ENCODE measurements at regions not wholly inside any gene's neighbourhood (a gene's known extent, or its start where the extent isn't known, plus 50 kb on each side); places are given as distances from the start of the nearest gene placed in this dataset.

DNA sequence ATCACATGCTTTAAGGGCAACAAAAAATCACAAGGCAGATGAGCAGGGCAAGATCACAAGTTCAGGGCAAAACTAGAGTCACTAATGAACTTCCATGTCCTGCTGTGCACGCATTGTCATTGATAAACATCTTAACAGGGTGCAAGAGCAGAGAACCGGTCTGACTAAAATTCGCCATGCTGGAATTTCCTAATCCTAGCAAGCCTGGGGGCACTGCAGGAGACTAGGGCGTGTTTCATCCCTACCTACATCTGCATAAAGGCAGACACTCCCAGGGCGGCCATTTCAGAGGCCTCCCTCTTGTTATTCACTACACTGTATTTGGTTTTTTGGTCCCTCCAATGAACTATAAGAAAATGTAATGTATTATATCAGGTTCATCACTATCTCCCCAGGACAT, 203.6 kb downstream of the ARHGEF9 start (continued):
- TF ChIP-seq, protein P1, sequence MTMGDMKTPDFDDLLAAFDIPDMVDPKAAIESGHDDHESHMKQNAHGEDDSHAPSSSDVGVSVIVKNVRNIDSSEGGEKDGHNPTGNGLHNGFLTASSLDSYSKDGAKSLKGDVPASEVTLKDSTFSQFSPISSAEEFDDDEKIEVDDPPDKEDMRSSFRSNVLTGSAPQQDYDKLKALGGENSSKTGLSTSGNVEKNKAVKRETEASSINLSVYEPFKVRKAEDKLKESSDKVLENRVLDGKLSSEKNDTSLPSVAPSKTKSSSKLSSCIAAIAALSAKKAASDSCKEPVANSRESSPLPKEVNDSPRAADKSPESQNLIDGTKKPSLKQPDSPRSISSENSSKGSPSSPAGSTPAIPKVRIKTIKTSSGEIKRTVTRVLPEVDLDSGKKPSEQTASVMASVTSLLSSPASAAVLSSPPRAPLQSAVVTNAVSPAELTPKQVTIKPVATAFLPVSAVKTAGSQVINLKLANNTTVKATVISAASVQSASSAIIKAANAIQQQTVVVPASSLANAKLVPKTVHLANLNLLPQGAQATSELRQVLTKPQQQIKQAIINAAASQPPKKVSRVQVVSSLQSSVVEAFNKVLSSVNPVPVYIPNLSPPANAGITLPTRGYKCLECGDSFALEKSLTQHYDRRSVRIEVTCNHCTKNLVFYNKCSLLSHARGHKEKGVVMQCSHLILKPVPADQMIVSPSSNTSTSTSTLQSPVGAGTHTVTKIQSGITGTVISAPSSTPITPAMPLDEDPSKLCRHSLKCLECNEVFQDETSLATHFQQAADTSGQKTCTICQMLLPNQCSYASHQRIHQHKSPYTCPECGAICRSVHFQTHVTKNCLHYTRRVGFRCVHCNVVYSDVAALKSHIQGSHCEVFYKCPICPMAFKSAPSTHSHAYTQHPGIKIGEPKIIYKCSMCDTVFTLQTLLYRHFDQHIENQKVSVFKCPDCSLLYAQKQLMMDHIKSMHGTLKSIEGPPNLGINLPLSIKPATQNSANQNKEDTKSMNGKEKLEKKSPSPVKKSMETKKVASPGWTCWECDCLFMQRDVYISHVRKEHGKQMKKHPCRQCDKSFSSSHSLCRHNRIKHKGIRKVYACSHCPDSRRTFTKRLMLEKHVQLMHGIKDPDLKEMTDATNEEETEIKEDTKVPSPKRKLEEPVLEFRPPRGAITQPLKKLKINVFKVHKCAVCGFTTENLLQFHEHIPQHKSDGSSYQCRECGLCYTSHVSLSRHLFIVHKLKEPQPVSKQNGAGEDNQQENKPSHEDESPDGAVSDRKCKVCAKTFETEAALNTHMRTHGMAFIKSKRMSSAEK (CRISPR knock-in tag; IDR thresholded peaks at IDR 0.05; ENCODE audit: borderline replicate concordance), result no peak
- TF ChIP-seq IRF2 (CRISPR knock-in tag; IDR thresholded peaks at IDR 0.05; ENCODE audit: borderline replicate concordance, low read depth), result no peak
- no peak for TF ChIP-seq ZNF138 (CRISPR knock-in tag; conservative IDR thresholded peaks at IDR 0.05)
- TF ChIP-seq, protein P2, sequence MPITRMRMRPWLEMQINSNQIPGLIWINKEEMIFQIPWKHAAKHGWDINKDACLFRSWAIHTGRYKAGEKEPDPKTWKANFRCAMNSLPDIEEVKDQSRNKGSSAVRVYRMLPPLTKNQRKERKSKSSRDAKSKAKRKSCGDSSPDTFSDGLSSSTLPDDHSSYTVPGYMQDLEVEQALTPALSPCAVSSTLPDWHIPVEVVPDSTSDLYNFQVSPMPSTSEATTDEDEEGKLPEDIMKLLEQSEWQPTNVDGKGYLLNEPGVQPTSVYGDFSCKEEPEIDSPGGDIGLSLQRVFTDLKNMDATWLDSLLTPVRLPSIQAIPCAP (CRISPR knock-in tag; IDR thresholded peaks at IDR 0.05), result no peak
- TF ChIP-seq ZNF423 (CRISPR knock-in tag; IDR thresholded peaks at IDR 0.05), result no peak; the same call in 1 of the 2 replicates
- TF ChIP-seq ATF1 (CRISPR knock-in tag; IDR thresholded peaks at IDR 0.05), result no peak
- no peak for TF ChIP-seq SMAD3 (CRISPR knock-in tag; IDR thresholded peaks at IDR 0.05; ENCODE audit: borderline replicate concordance)
- TF ChIP-seq PRRX2 (CRISPR knock-in tag; IDR thresholded peaks at IDR 0.05), result no peak
- TF ChIP-seq JUN (CRISPR knock-in tag; IDR thresholded peaks at IDR 0.05), result no peak
- TF ChIP-seq CBFB (CRISPR knock-in tag; IDR thresholded peaks at IDR 0.05; ENCODE audit: low read depth), result no peak
- no peak for TF ChIP-seq SOX15 (CRISPR knock-in tag; IDR thresholded peaks at IDR 0.05)
- peak; percentile 56; the same call in 1 of the 2 replicates for TF ChIP-seq TEAD4 (CRISPR knock-in tag; IDR thresholded peaks at IDR 0.05)
- no peak for TF ChIP-seq E2F1 (CRISPR knock-in tag; IDR thresholded peaks at IDR 0.05)
- TF ChIP-seq ELF4 (CRISPR knock-in tag; IDR thresholded peaks at IDR 0.05; ENCODE audit: low read depth), result no peak
- TF ChIP-seq AR (CRISPR knock-in tag; IDR thresholded peaks at IDR 0.05), result no peak
- TF ChIP-seq CREM (CRISPR knock-in tag; IDR thresholded peaks at IDR 0.05), result no peak
- no peak for TF ChIP-seq ZBTB21 (CRISPR knock-in tag; IDR thresholded peaks at IDR 0.05; ENCODE audit: borderline replicate concordance)
- TF ChIP-seq NR2C2 (CRISPR knock-in tag; IDR thresholded peaks at IDR 0.05), result no peak
- TF ChIP-seq JAZF1 (CRISPR knock-in tag; IDR thresholded peaks at IDR 0.05), result no peak
- no peak for TF ChIP-seq RELA (CRISPR knock-in tag; IDR thresholded peaks at IDR 0.05; ENCODE audit: borderline replicate concordance)
- TF ChIP-seq CDX4 (CRISPR knock-in tag; IDR thresholded peaks at IDR 0.05; ENCODE audit: borderline replicate concordance), result no peak
- no peak for TF ChIP-seq FOXJ3 (CRISPR knock-in tag; IDR thresholded peaks at IDR 0.05; ENCODE audit: borderline replicate concordance)
- TF ChIP-seq RORB (CRISPR knock-in tag; IDR thresholded peaks at IDR 0.05), result no peak
- peak; percentile 83; the same call in 1 of the 2 replicates for TF ChIP-seq TEAD1 (CRISPR knock-in tag; IDR thresholded peaks at IDR 0.05)
- no peak for TF ChIP-seq GTF2I (CRISPR knock-in tag; conservative IDR thresholded peaks at IDR 0.05)
- TF ChIP-seq FOXK1 (CRISPR knock-in tag; IDR thresholded peaks at IDR 0.05), result no peak
- TF ChIP-seq, protein P3, sequence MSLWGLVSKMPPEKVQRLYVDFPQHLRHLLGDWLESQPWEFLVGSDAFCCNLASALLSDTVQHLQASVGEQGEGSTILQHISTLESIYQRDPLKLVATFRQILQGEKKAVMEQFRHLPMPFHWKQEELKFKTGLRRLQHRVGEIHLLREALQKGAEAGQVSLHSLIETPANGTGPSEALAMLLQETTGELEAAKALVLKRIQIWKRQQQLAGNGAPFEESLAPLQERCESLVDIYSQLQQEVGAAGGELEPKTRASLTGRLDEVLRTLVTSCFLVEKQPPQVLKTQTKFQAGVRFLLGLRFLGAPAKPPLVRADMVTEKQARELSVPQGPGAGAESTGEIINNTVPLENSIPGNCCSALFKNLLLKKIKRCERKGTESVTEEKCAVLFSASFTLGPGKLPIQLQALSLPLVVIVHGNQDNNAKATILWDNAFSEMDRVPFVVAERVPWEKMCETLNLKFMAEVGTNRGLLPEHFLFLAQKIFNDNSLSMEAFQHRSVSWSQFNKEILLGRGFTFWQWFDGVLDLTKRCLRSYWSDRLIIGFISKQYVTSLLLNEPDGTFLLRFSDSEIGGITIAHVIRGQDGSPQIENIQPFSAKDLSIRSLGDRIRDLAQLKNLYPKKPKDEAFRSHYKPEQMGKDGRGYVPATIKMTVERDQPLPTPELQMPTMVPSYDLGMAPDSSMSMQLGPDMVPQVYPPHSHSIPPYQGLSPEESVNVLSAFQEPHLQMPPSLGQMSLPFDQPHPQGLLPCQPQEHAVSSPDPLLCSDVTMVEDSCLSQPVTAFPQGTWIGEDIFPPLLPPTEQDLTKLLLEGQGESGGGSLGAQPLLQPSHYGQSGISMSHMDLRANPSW (CRISPR knock-in tag; conservative IDR thresholded peaks at IDR 0.05; ENCODE audit: low read depth), result no peak
- no peak for TF ChIP-seq FOXP1 (CRISPR knock-in tag; IDR thresholded peaks at IDR 0.05; ENCODE audit: borderline replicate concordance)
- TF ChIP-seq, protein P4, sequence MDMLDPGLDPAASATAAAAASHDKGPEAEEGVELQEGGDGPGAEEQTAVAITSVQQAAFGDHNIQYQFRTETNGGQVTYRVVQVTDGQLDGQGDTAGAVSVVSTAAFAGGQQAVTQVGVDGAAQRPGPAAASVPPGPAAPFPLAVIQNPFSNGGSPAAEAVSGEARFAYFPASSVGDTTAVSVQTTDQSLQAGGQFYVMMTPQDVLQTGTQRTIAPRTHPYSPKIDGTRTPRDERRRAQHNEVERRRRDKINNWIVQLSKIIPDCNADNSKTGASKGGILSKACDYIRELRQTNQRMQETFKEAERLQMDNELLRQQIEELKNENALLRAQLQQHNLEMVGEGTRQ (CRISPR knock-in tag; IDR thresholded peaks at IDR 0.05), result peak; percentile 33; the same call in 1 of the 2 replicates

Measured in WTC11 (cell line).